ENCODE measurements at regions not wholly inside any gene's neighbourhood (a gene's known extent, or its start where the extent isn't known, plus 50 kb on each side); places are given as distances from the start of the nearest gene placed in this dataset.

- TF ChIP-seq POLR2AphosphoS5 (IDR thresholded peaks at IDR 0.05; ENCODE audit: low read depth) (no peak), REST (IDR thresholded peaks at IDR 0.05; ENCODE audit: insufficient replicate concordance, low read depth) (no peak), SPI1 (IDR thresholded peaks at IDR 0.05; ENCODE audit: borderline replicate concordance, low read depth) (no peak), CTCF (IDR thresholded peaks at IDR 0.05; ENCODE audit: insufficient read depth, low read length) (no peak), GABPA (IDR thresholded peaks at IDR 0.05; ENCODE audit: low read depth) (no peak)
- H3K27ac ChIP-seq (replicated peaks): no peak overlapping the region
- no peaks in the 10 kb centered on the region for H3K27me3 ChIP-seq (ENCODE audit: insufficient read depth, poor library complexity, severe bottlenecking)
- no peak overlapping the region for H3K4me3 ChIP-seq (replicated peaks; ENCODE audit: insufficient read depth, low read length)
- no peak for DNase-seq (ENCODE audit: low read depth in 1 of 2, low spot score in 1 of 2)
Observed at GRCh38 chr5:12675959-12676358, 771.7 kb upstream of the CTNND2 start.

GRCh38 chr5:12672141-12672540, 767.9 kb upstream of the CTNND2 start:
- DNase-seq (ENCODE audit: low read depth in 1 of 2, low spot score in 1 of 2): no peak
- TF ChIP-seq GABPA (IDR thresholded peaks at IDR 0.05; ENCODE audit: low read depth) (no peak), REST (IDR thresholded peaks at IDR 0.05; ENCODE audit: insufficient replicate concordance, low read depth) (no peak), CTCF (IDR thresholded peaks at IDR 0.05; ENCODE audit: insufficient read depth, low read length) (no peak), SPI1 (IDR thresholded peaks at IDR 0.05; ENCODE audit: borderline replicate concordance, low read depth) (no peak), POLR2AphosphoS5 (IDR thresholded peaks at IDR 0.05; ENCODE audit: low read depth) (no peak)

GRCh38 chr5:12669326-12669725, 765.1 kb upstream of the CTNND2 start:
- Histone ChIP-seq H3K4me3 (replicated peaks; ENCODE audit: insufficient read depth, low read length) (no peak overlapping the region), H3K27ac (replicated peaks) (no peak overlapping the region)

More at GRCh38 chr5:12672141-12672540, 767.9 kb upstream of the CTNND2 start:
- no peak overlapping the region for H3K4me3 ChIP-seq (replicated peaks; ENCODE audit: insufficient read depth, low read length)
- H3K27me3 ChIP-seq (ENCODE audit: insufficient read depth, poor library complexity, severe bottlenecking): no peaks in the 10 kb centered on the region
- no peak overlapping the region for H3K27ac ChIP-seq (replicated peaks)

More at GRCh38 chr5:12669326-12669725, 765.1 kb upstream of the CTNND2 start:
- no peaks in the 10 kb centered on the region for H3K27me3 ChIP-seq (ENCODE audit: insufficient read depth, poor library complexity, severe bottlenecking)
- DNase-seq (ENCODE audit: low read depth in 1 of 2, low spot score in 1 of 2): no peak
- no peak for TF ChIP-seq GABPA (IDR thresholded peaks at IDR 0.05; ENCODE audit: low read depth)
- TF ChIP-seq POLR2AphosphoS5 (IDR thresholded peaks at IDR 0.05; ENCODE audit: low read depth): no peak
- no peak for TF ChIP-seq REST (IDR thresholded peaks at IDR 0.05; ENCODE audit: insufficient replicate concordance, low read depth)
